ENCODE measurements at regions not wholly inside any gene's neighbourhood (a gene's known extent, or its start where the extent isn't known, plus 50 kb on each side); places are given as distances from the start of the nearest gene placed in this dataset.

GRCh38 chr3:189121092-189121491 lies 50.7 kb upstream of the TPRG1 start:
- no peaks in the 10 kb centered on the region for H3K27me3 ChIP-seq
- H3K4me1 ChIP-seq, result peaks cover 3 to 26% (median 14%) of the 10 kb centered on the region in 4 donors
- H3K36me3 ChIP-seq, result no peaks in the 10 kb centered on the region
- no peak overlapping the region for H3K4me3 ChIP-seq
- no peak for DNase-seq
- H3K27ac ChIP-seq, result no peak overlapping the region
- TF ChIP-seq POLR2AphosphoS5 (IDR thresholded peaks at IDR 0.05) (no peak), EP300 (IDR thresholded peaks at IDR 0.05; ENCODE audit: low read depth) (no peak), POLR2A (IDR thresholded peaks at IDR 0.05) (no peak), CTCF (IDR thresholded peaks at IDR 0.05) (no peak)
- in situ Hi-C loops (cut with MboI; ENCODE audit: low pct_ligation_motif_present in 1 of 4, low pct_unique_long_range_greater_than_20kb in 1 of 4, low sequenced_read_pairs in 3 of 4) (no loop called here), intact Hi-C loops (cut with DNase I; ENCODE audit: low total_unique reads) (no loop called here)
- no peaks in the 10 kb centered on the region for H3K9me3 ChIP-seq
- WGBS, 2 donors (ENCODE audit: low coverage in 1 of 2), result 46 to 48% methylated on average over 2 of the region's 2 CpGs
